KMS-11 (cell line): ENCODE measurements at regions not wholly inside any gene's neighbourhood (a gene's known extent, or its start where the extent isn't known, plus 50 kb on each side); places are given as distances from the start of the nearest gene placed in this dataset.

ENCODE experiments used
- H2AFZ ChIP-seq: fragments of 200-600 bp; sonication (generic); 2 replicates; pipeline ENCODE4 v1.6.1; 2016; ENCODE audit warnings: antibody characterized with exemption, mixed run types, low read depth
- H3K27ac ChIP-seq: fragments of 200-600 bp; sonication (generic); 2 replicates; pipeline ENCODE4 v1.6.1; 2016; ENCODE audit warnings: mild to moderate bottlenecking, mixed run types
- H3K27me3 ChIP-seq: fragments of 200-600 bp; sonication (generic); 2 replicates; pipeline ENCODE4 v1.6.1; 2017; ENCODE audit warnings: mild to moderate bottlenecking, low read depth, mixed run types, moderate library complexity; ENCODE audit not compliant: insufficient read depth
- H3K36me3 ChIP-seq: fragments of 200-600 bp; sonication (generic); 2 replicates; pipeline ENCODE4 v1.6.1; 2017; ENCODE audit warnings: mild to moderate bottlenecking, mixed run types; ENCODE audit not compliant: insufficient read depth
- H3K4me1 ChIP-seq: fragments of 200-600 bp; sonication (generic); 2 replicates; pipeline ENCODE4 v1.6.1; 2016; ENCODE audit warnings: mild to moderate bottlenecking, low read depth, mixed run types; ENCODE audit not compliant: poor library complexity, severe bottlenecking
- H3K4me2 ChIP-seq: fragments of 200-600 bp; sonication (generic); 2 replicates; pipeline ENCODE4 v1.7.0; 2016; ENCODE audit warnings: mild to moderate bottlenecking, mixed run types
- H3K4me3 ChIP-seq: fragments of 200-600 bp; sonication (generic); IDR thresholded peaks from 2 replicates; pipeline ENCODE4 v1.6.1; 2017; ENCODE audit warnings: low read depth, low read length, mixed read lengths; ENCODE audit not compliant: insufficient read depth
- H3K79me2 ChIP-seq: fragments of 200-600 bp; sonication (generic); 2 replicates; pipeline ENCODE4 v1.6.1; 2016; ENCODE audit warnings: low read depth, mixed run types; ENCODE audit not compliant: insufficient read depth
- H3K9ac ChIP-seq: fragments of 200-600 bp; sonication (generic); 2 replicates; pipeline ENCODE4 v1.6.1; 2016; ENCODE audit warnings: mild to moderate bottlenecking, mixed run types
- H4K20me1 ChIP-seq: fragments of 200-600 bp; sonication (generic); 2 replicates; pipeline ENCODE4 v1.6.1; 2016; ENCODE audit warnings: mild to moderate bottlenecking, mixed run types; ENCODE audit not compliant: insufficient read depth
- TF ChIP-seq, protein P1 (sequence below): fragments of 200-600 bp; sonication (generic); conservative IDR thresholded peaks from 2 replicates; pipeline ENCODE4 v1.6.1; 2017; ENCODE audit warnings: low read depth, mild to moderate bottlenecking, antibody characterized with exemption, low read length, moderate library complexity, mixed read lengths

DNA sequence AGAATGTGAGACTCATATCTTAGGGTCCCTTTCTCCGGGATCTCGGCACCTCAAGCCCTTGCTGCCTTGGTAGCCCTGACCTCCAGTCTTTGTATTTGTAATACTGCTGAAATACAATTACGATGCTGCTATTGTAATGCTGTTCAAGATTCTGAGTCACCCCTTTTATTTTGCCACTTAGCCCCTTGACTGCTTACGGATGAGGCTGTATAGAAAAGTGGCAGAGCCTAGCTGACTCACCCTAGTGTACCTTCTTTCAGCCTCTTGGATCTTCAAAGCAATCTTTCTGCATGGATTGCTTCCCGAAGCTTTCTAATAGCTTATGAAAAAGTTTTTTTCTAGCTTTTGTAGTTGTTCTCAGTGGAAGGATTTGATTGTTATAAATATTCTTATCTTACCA is 187.9 kb downstream of the KCNJ2 start:
- H3K4me1 ChIP-seq = no peaks in the 10 kb centered on the region
- H3K9ac ChIP-seq = no peak overlapping the region
- no peak overlapping the region for H2AFZ ChIP-seq
- no peaks in the 10 kb centered on the region for H3K27me3 ChIP-seq
- H4K20me1 ChIP-seq = no peaks in the 10 kb centered on the region
- no peak overlapping the region for H3K4me2 ChIP-seq
- H3K4me3 ChIP-seq = no peak overlapping the region
- TF ChIP-seq, protein P1, sequence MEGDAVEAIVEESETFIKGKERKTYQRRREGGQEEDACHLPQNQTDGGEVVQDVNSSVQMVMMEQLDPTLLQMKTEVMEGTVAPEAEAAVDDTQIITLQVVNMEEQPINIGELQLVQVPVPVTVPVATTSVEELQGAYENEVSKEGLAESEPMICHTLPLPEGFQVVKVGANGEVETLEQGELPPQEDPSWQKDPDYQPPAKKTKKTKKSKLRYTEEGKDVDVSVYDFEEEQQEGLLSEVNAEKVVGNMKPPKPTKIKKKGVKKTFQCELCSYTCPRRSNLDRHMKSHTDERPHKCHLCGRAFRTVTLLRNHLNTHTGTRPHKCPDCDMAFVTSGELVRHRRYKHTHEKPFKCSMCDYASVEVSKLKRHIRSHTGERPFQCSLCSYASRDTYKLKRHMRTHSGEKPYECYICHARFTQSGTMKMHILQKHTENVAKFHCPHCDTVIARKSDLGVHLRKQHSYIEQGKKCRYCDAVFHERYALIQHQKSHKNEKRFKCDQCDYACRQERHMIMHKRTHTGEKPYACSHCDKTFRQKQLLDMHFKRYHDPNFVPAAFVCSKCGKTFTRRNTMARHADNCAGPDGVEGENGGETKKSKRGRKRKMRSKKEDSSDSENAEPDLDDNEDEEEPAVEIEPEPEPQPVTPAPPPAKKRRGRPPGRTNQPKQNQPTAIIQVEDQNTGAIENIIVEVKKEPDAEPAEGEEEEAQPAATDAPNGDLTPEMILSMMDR = no peak
- no peaks in the 10 kb centered on the region for H3K36me3 ChIP-seq
- no peaks in the 10 kb centered on the region for H3K79me2 ChIP-seq
- H3K27ac ChIP-seq = no peak overlapping the region

DNA sequence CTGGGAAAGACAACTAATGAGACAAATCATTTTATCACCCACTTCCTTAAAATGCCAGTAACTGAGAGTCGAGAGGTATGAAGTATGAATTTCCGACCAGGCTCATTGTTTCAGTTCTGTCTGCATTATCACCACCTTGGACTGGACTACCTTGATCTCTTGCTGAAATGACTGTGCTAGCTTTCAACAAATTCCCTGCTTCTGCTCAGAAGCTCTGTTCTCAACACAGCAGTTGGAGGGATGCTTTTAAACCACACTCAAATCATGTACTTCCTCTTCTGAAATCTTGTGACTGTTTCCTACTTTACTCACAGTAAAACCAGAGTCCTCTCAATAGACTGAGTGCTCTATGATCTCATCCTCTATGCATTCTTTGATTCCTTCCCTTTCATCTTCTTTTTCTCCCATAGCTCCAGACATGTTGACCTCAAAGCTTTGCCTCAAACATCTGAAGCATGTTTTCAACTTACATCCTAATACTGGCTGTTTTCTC is 195.8 kb downstream of the KCNJ2 start:
- Histone ChIP-seq H3K4me1 (no peaks in the 10 kb centered on the region), H3K4me3 (no peak overlapping the region), H3K27me3 (no peaks in the 10 kb centered on the region), H3K27ac (no peak overlapping the region), H4K20me1 (no peaks in the 10 kb centered on the region), H2AFZ (no peak overlapping the region), H3K4me2 (no peak overlapping the region), H3K36me3 (no peaks in the 10 kb centered on the region), H3K9ac (no peak overlapping the region), H3K79me2 (no peaks in the 10 kb centered on the region)
- TF ChIP-seq, protein P1 = no peak

DNA sequence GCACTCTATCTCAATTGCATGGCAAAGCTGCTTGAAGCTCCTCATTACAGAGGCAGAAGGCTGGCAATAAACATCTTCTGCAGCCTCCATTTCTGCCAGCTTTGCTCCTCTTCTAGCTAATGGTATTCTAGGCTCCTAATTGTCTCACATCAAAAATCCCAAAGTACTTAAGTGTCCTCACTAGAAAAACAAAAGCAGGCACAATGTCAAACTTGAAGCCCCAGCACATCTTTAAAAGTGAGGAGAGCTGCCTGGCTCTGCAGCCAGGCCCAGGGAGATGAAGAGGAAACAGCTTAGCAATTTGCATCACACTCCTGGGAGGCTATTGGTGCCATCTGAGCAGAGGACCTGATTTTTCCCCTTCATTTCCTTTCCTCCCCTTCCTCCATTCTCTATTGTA is 197.1 kb downstream of the KCNJ2 start:
- Histone ChIP-seq H3K4me2 (no peak overlapping the region), H3K4me1 (no peaks in the 10 kb centered on the region), H3K27ac (no peak overlapping the region), H3K36me3 (no peaks in the 10 kb centered on the region), H2AFZ (no peak overlapping the region), H3K4me3 (no peak overlapping the region), H3K9ac (no peak overlapping the region), H3K79me2 (no peaks in the 10 kb centered on the region), H3K27me3 (no peaks in the 10 kb centered on the region), H4K20me1 (no peaks in the 10 kb centered on the region)
- TF ChIP-seq, protein P1 = no peak

DNA sequence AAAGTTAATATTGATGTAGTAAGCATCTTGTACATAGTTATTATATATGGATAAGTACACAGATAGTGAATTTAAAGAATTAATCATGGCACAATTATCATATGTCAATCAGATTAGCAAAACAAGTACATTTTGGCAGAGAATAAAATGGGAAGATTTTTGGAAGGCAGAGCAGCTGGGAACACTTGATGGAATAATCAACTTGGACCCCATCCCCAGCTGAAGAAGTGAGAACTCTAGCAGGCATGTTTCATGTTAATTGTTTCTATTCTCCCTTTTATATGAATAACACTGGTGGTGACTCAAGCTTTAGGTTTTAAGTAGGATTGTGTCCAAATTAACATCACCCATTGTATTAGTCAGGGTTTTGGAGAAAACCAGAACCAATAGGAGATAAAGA is 198.7 kb downstream of the KCNJ2 start:
- Histone ChIP-seq H3K27me3 (no peaks in the 10 kb centered on the region), H3K4me2 (no peak overlapping the region), H3K79me2 (no peaks in the 10 kb centered on the region), H3K27ac (no peak overlapping the region), H4K20me1 (no peaks in the 10 kb centered on the region), H3K4me1 (no peaks in the 10 kb centered on the region), H3K36me3 (no peaks in the 10 kb centered on the region), H3K9ac (no peak overlapping the region), H3K4me3 (no peak overlapping the region), H2AFZ (no peak overlapping the region)
- TF ChIP-seq, protein P1 = no peak
